WTC11 (cell line): ENCODE measurements at regions not wholly inside any gene's neighbourhood (a gene's known extent, or its start where the extent isn't known, plus 50 kb on each side); places are given as distances from the start of the nearest gene placed in this dataset.

Experiments
- CBFB ChIP-seq: sonication (generic); formaldehyde crosslinking; IDR thresholded peaks from 2 replicates; pipeline ENCODE4 v1.8.1; 2022; ENCODE audit warnings: mild to moderate bottlenecking, low read depth, missing genetic modification reagents
- KAT7 ChIP-seq: sonication (generic); formaldehyde crosslinking; IDR thresholded peaks from 2 replicates; pipeline ENCODE4 v1.8.1; 2023; ENCODE audit warnings: missing genetic modification reagents, mild to moderate bottlenecking, borderline replicate concordance
- NR3C1 ChIP-seq: sonication (generic); formaldehyde crosslinking; conservative IDR thresholded peaks from 2 replicates; pipeline ENCODE4 v1.8.1; 2023; ENCODE audit warnings: low read depth, mild to moderate bottlenecking, missing genetic modification reagents
- RELA ChIP-seq: sonication (generic); formaldehyde crosslinking; IDR thresholded peaks from 2 replicates; pipeline ENCODE4 v1.8.1; 2022; ENCODE audit warnings: missing genetic modification reagents, mild to moderate bottlenecking, borderline replicate concordance
- SMAD3 ChIP-seq: sonication (generic); formaldehyde crosslinking; IDR thresholded peaks from 2 replicates; pipeline ENCODE4 v1.8.0; 2022; ENCODE audit warnings: missing genetic modification reagents, mild to moderate bottlenecking, borderline replicate concordance
- ZNF671 ChIP-seq: fragments of 250-450 bp; sonication (Bioruptor Pico); IDR thresholded peaks from 2 replicates; pipeline ENCODE4 v1.8.0; 2021; ENCODE audit warnings: mild to moderate bottlenecking
- TF ChIP-seq, protein P1 (sequence below): fragments of 200-600 bp; IDR thresholded peaks from 2 replicates; pipeline ENCODE4 v1.8.0; 2022; ENCODE audit warnings: antibody characterized with exemption
- TF ChIP-seq, protein P2 (sequence below): sonication (generic); formaldehyde crosslinking; IDR thresholded peaks from 2 replicates; pipeline ENCODE4 v1.8.0; 2022; ENCODE audit warnings: mild to moderate bottlenecking, missing genetic modification reagents

DNA sequence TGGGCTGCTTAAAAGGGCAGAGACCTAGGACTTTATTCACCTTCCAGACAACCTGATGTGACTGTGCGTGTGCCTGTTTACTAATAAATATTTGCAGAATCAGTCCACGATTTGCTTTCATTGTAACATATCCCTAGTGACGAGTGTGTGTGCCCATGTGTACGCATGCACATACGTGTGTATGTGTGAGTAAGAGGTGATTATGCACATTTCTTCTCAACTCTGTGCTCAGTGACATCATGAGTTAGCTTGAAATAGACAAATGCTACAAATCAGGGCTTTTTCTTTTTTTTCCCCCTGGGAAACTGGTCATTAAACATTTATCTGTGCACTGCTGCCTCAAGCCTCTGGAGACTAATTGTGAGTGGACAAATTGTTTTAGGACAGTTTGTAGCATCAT lies 242.6 kb upstream of the SOX4 start:
- TF ChIP-seq, protein P1, sequence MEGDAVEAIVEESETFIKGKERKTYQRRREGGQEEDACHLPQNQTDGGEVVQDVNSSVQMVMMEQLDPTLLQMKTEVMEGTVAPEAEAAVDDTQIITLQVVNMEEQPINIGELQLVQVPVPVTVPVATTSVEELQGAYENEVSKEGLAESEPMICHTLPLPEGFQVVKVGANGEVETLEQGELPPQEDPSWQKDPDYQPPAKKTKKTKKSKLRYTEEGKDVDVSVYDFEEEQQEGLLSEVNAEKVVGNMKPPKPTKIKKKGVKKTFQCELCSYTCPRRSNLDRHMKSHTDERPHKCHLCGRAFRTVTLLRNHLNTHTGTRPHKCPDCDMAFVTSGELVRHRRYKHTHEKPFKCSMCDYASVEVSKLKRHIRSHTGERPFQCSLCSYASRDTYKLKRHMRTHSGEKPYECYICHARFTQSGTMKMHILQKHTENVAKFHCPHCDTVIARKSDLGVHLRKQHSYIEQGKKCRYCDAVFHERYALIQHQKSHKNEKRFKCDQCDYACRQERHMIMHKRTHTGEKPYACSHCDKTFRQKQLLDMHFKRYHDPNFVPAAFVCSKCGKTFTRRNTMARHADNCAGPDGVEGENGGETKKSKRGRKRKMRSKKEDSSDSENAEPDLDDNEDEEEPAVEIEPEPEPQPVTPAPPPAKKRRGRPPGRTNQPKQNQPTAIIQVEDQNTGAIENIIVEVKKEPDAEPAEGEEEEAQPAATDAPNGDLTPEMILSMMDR, result no peak
- TF ChIP-seq, protein P2, sequence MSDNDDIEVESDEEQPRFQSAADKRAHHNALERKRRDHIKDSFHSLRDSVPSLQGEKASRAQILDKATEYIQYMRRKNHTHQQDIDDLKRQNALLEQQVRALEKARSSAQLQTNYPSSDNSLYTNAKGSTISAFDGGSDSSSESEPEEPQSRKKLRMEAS (CRISPR knock-in tag), result no peak
- TF ChIP-seq RELA (CRISPR knock-in tag), result no peak
- no peak for TF ChIP-seq KAT7 (CRISPR knock-in tag)
- TF ChIP-seq SMAD3 (CRISPR knock-in tag), result no peak
- no peak for TF ChIP-seq CBFB
- TF ChIP-seq NR3C1, result no peak
- TF ChIP-seq ZNF671, result no peak
